ENCODE measurements at regions not wholly inside any gene's neighbourhood (a gene's known extent, or its start where the extent isn't known, plus 50 kb on each side); places are given as distances from the start of the nearest gene placed in this dataset.
"Not testable (repeated sequence)": the region's sequence is repeated elsewhere in the genome, so short reads cannot be mapped to it uniquely, and the experiment has no call there.

- H3K36me3 ChIP-seq (ENCODE audit: low read depth): peaks cover 15% of the 10 kb centered on the region
- H3K4me2 ChIP-seq: no peak overlapping the region
- no peaks in the 10 kb centered on the region for H3K9me2 ChIP-seq (ENCODE audit: insufficient read depth)
- H3K79me2 ChIP-seq (ENCODE audit: low read depth): peaks cover 85% of the 10 kb centered on the region
- H3K4me1 ChIP-seq (replicated peaks; ENCODE audit: insufficient read depth): peaks cover 21% of the 10 kb centered on the region; the same call in 1 of the 2 replicates
- TF ChIP-seq CTCF (conservative IDR thresholded peaks at IDR 0.05) (no peak), EZH2 (IDR thresholded peaks at IDR 0.05; ENCODE audit: low read depth) (no peak)
- CTCF ChIA-PET: no interaction called here
- no peaks in the 10 kb centered on the region for H3K27me3 ChIP-seq (ENCODE audit: insufficient read depth, low read depth)
- POLR2A ChIA-PET (ENCODE audit: unreplicated experiment): no interaction called here
- H3K9me3 ChIP-seq (ENCODE audit: insufficient read depth, low read depth): no peaks in the 10 kb centered on the region
- DNase-seq: no peak
- H3F3A ChIP-seq (ENCODE audit: insufficient read depth, low read depth): peaks cover 36% of the 10 kb centered on the region
- intact Hi-C loops (cut with micrococcal nuclease; ENCODE audit: unreplicated experiment): loop anchor here (5.0 kb wide), 1 partner anchor 79 kb away; the partner anchor contains the start of gene SIPA1L1
- peaks cover 40% of the 10 kb centered on the region for H4K20me1 ChIP-seq (ENCODE audit: insufficient read depth)
- no peak overlapping the region for H3K27ac ChIP-seq
- H2AFZ ChIP-seq: no peak overlapping the region
- no peak overlapping the region for H3K4me3 ChIP-seq
- no TSS peak for BruUV-seq (replicated peaks)
These were observed 493.6 kb downstream of the PCNX1 start for GRCh38 chr14:71400871-71401321.

GRCh38 chr14:71402415-71402814 is 495.2 kb downstream of the PCNX1 start:
- H3K4me2 ChIP-seq; POLR2A ChIA-PET (ENCODE audit: unreplicated experiment): not testable (repeated sequence)

GRCh38 chr14:71403656-71404055 is 496.4 kb downstream of the PCNX1 start:
- peaks cover 16% of the 10 kb centered on the region; the same call in 1 of the 2 replicates for H3K4me1 ChIP-seq (replicated peaks; ENCODE audit: insufficient read depth)
- ChIA-PET POLR2A (ENCODE audit: unreplicated experiment) (no interaction called here), CTCF (interaction anchor here (0.5 to 1.1 kb wide), 2 partner anchors 37 to 83 kb away, joined by 3 read pairs; no protein-coding TSS in a partner anchor)
- no peak overlapping the region for H3K4me3 ChIP-seq
- peaks cover 27% of the 10 kb centered on the region; the same call in 1 of the 2 replicates for H3F3A ChIP-seq (ENCODE audit: insufficient read depth, low read depth)
- H3K27ac ChIP-seq: no peak overlapping the region
- no peak for DNase-seq
- H3K9me3 ChIP-seq (ENCODE audit: insufficient read depth, low read depth): no peaks in the 10 kb centered on the region
- TF ChIP-seq EZH2 (IDR thresholded peaks at IDR 0.05; ENCODE audit: low read depth) (no peak), CTCF (conservative IDR thresholded peaks at IDR 0.05) (no peak)
- no peak overlapping the region for H2AFZ ChIP-seq
- H3K36me3 ChIP-seq (ENCODE audit: low read depth): peaks cover 21% of the 10 kb centered on the region
- H3K27me3 ChIP-seq (ENCODE audit: insufficient read depth, low read depth): no peaks in the 10 kb centered on the region
- no peak overlapping the region for H3K4me2 ChIP-seq
- H3K9me2 ChIP-seq (ENCODE audit: insufficient read depth): no peaks in the 10 kb centered on the region
- H3K79me2 ChIP-seq (ENCODE audit: low read depth): peaks cover 87% of the 10 kb centered on the region
- BruUV-seq (replicated peaks): no TSS peak
- intact Hi-C loops (cut with micrococcal nuclease; ENCODE audit: unreplicated experiment): loop anchor here (5.0 kb wide), 1 partner anchor 81 kb away; the partner anchor contains the start of gene SIPA1L1
- H4K20me1 ChIP-seq (ENCODE audit: insufficient read depth): peaks cover 24% of the 10 kb centered on the region

More at GRCh38 chr14:71402415-71402814, 495.2 kb downstream of the PCNX1 start:
- peaks cover 87% of the 10 kb centered on the region for H3K79me2 ChIP-seq (ENCODE audit: low read depth)
- BruUV-seq (replicated peaks); H3K27me3 ChIP-seq (ENCODE audit: insufficient read depth, low read depth); H3K4me3 ChIP-seq; DNase-seq; H3K27ac ChIP-seq; H3K9me2 ChIP-seq (ENCODE audit: insufficient read depth); H2AFZ ChIP-seq; CTCF ChIA-PET; H3K9me3 ChIP-seq (ENCODE audit: insufficient read depth, low read depth): not testable (repeated sequence)
- H3K4me1 ChIP-seq (replicated peaks; ENCODE audit: insufficient read depth): peaks cover 21% of the 10 kb centered on the region; the same call in 1 of the 2 replicates
- H3F3A ChIP-seq (ENCODE audit: insufficient read depth, low read depth): peaks cover 34% of the 10 kb centered on the region; the same call in 1 of the 2 replicates
- H4K20me1 ChIP-seq (ENCODE audit: insufficient read depth): peaks cover 28% of the 10 kb centered on the region
- intact Hi-C loops (cut with micrococcal nuclease; ENCODE audit: unreplicated experiment): loop anchor here (5.0 kb wide), 1 partner anchor 80 kb away; the partner anchor contains the start of gene SIPA1L1
- H3K36me3 ChIP-seq (ENCODE audit: low read depth): peaks cover 21% of the 10 kb centered on the region

- CTCF ChIA-PET: no interaction called here
These were observed 498.4 kb downstream of the PCNX1 start for GRCh38 chr14:71405676-71406075.

More at GRCh38 chr14:71405676-71406075, 498.4 kb downstream of the PCNX1 start:
- intact Hi-C loops (cut with micrococcal nuclease; ENCODE audit: unreplicated experiment): no loop called here
- peaks cover 44% of the 10 kb centered on the region; the same call in 1 of the 2 replicates for H3F3A ChIP-seq (ENCODE audit: insufficient read depth, low read depth)
- no peaks in the 10 kb centered on the region for H3K27me3 ChIP-seq (ENCODE audit: insufficient read depth, low read depth)
- H3K4me1 ChIP-seq (replicated peaks; ENCODE audit: insufficient read depth): peaks cover 16% of the 10 kb centered on the region; the same call in 1 of the 2 replicates
- peaks cover 91% of the 10 kb centered on the region for H3K79me2 ChIP-seq (ENCODE audit: low read depth)
- no peak overlapping the region for H2AFZ ChIP-seq
- no peaks in the 10 kb centered on the region for H3K9me3 ChIP-seq (ENCODE audit: insufficient read depth, low read depth)
- no peak overlapping the region for H3K4me3 ChIP-seq
- H3K4me2 ChIP-seq: no peak overlapping the region
- no peak overlapping the region for H3K27ac ChIP-seq
- H4K20me1 ChIP-seq (ENCODE audit: insufficient read depth): peaks cover 13% of the 10 kb centered on the region
- BruUV-seq (replicated peaks): no TSS peak
- no peaks in the 10 kb centered on the region for H3K9me2 ChIP-seq (ENCODE audit: insufficient read depth)
- H3K36me3 ChIP-seq (ENCODE audit: low read depth): peaks cover 21% of the 10 kb centered on the region
- no peak for DNase-seq
- TF ChIP-seq EZH2 (IDR thresholded peaks at IDR 0.05; ENCODE audit: low read depth) (no peak), CTCF (conservative IDR thresholded peaks at IDR 0.05) (no peak)
- POLR2A ChIA-PET (ENCODE audit: unreplicated experiment): no interaction called here

Data from PC-9 (cell line).